ENCODE measurements at regions not wholly inside any gene's neighbourhood (a gene's known extent, or its start where the extent isn't known, plus 50 kb on each side); places are given as distances from the start of the nearest gene placed in this dataset.

DNA sequence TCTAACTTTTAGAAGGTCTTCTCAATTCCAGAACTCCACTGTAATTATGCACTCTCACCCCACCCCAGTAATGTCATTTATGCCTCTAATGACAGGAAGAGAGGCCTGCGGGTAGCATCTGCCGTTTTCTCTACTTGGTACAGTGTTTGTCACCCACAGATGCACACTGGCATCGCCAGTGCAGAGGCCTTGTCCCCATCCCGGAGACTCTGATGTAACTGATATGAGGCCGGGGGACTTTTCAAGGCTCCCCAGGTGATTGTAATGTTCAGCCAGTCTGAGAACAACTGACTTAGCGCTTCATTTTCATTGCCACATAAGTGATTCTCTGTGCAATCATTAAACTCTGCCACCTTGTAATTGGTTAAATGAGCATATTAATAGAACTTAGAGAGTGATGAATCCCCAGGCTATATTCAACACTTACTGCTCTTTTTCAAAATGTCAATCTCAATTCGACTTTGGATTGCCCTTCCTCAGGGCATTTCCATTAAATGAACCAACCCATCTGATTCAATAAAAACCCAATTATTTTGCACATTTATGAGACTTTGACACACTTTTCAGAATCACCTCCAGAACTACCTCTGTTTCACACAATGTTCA is 113.2 kb downstream of the HERPUD2 start:
- DNase-seq (ENCODE audit: low read depth), result no peak
- no peak for TF ChIP-seq CTCF (conservative IDR thresholded peaks at IDR 0.05; ENCODE audit: low read depth, low read length)
- no peak overlapping the region for H3K4me3 ChIP-seq (ENCODE audit: low read depth, low read length)

DNA sequence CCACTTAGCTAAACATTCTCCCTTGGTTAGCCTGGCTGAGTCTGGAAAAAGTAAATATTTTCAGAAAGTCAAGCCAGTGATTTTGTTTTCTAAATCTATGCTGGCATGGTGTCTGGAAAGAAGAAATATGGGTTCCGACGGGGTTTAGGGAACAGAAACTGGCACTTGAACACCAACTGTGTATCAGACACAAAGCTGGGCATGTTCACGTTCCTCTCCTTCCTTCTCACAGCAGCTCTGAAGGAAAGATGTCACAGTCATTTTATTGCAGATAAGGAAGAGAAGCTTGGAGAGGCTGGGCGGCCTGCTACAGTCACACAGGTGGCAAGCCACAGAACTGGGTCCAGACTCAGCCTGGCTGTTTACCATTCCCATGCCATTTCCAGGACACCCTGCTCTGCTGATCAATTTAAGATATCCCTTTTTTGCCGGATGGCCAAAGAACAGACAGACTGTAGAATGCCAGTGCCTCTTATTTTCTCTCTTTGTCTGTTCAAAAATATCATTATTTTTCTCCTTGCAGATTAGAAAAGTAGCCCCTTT is 118.8 kb downstream of the HERPUD2 start:
- H3K4me3 ChIP-seq (ENCODE audit: low read depth, low read length), result no peak overlapping the region
- no peak for DNase-seq (ENCODE audit: low read depth)
- TF ChIP-seq CTCF (conservative IDR thresholded peaks at IDR 0.05; ENCODE audit: low read depth, low read length), result no peak

DNA sequence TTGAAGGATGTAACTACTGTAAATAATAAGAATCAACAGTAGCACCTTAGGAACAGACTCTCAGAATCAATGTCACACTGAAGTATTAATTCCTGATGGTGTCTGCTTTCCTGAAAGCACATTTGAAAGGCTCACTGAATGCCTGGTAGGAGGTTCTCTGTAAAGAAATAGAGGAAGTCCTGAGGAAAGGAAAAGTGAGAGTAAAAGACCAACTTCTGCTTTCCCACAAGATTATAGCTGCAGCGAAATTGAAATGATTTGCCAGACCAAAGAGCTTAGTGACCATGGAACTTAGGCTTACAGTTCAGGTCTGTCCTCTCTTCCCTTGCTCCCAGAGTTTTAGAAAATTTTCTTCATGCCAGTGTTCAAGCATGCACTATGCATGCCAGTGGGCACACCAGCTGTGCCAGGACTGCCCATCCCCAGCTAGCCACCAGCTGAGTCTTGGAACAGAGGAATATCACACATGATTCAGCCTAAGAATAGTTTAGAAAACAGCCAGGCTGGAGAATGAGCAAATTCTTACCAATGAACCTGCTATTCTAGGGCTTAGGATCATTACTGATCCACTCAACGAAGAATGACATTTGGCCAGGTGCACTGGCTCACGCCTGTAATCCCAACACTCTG is 123.2 kb downstream of the HERPUD2 start:
- TF ChIP-seq CTCF (conservative IDR thresholded peaks at IDR 0.05; ENCODE audit: low read depth, low read length), result no peak
- no peak for DNase-seq (ENCODE audit: low read depth)

DNA sequence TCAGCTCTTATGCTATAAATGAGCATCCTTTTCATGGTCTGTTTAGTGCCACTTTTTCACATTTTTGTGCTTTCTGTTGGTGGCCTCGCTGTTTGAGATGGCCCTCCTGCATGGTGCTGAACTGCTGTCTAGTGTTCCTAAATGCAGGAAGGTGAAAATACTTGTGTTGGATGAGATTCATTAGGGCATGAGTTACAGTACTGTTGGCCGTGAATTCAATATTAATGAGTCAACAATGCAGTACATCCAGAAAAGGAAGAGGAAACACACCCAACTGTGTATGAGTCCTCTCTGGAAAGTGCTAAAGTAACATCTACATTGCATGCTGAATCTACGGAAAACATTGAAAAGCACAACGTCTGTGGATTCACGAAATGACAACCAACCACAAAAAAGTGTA is 124.0 kb downstream of the HERPUD2 start:
- no peak overlapping the region for H3K4me3 ChIP-seq (ENCODE audit: low read depth, low read length)
- no peak for DNase-seq (ENCODE audit: low read depth)
- TF ChIP-seq CTCF (conservative IDR thresholded peaks at IDR 0.05; ENCODE audit: low read depth, low read length), result no peak

More for the DNA sequence above, 123.2 kb downstream of the HERPUD2 start:
- no peak overlapping the region for H3K4me3 ChIP-seq (ENCODE audit: low read depth, low read length)

- TF ChIP-seq CTCF (conservative IDR thresholded peaks at IDR 0.05; ENCODE audit: low read depth, low read length), result no peak
- no peak overlapping the region for H3K4me3 ChIP-seq (ENCODE audit: low read depth, low read length)
- peak; percentile 17 for DNase-seq (ENCODE audit: low read depth)
Measured at GRCh38 chr7:35565927-35566326, 129.0 kb downstream of the HERPUD2 start.

DNA sequence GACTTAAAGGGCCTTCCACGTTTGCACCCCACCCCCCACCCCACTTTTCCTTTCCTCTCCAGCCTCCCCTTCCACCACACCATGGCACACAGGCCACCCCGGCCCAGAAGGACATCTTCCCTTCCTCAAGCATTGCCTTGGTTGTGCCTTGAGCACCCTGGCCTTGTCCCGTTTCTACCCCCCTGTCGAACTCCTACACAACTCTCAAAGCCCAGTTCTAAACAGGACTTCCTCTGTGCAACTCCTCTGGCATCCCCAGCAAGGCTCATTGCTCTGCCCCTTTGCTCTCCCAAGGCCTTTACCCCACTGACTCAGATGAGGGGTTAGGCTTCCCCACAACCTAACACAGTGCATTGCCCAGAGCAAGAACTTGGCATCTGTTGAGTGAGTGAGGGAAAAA is 136.1 kb downstream of the HERPUD2 start:
- DNase-seq (ENCODE audit: low read depth), result no peak
- no peak overlapping the region for H3K4me3 ChIP-seq (ENCODE audit: low read depth, low read length)
- TF ChIP-seq CTCF (conservative IDR thresholded peaks at IDR 0.05; ENCODE audit: low read depth, low read length), result no peak
